HEK293 (cell line): ENCODE measurements at regions not wholly inside any gene's neighbourhood (a gene's known extent, or its start where the extent isn't known, plus 50 kb on each side); places are given as distances from the start of the nearest gene placed in this dataset.

Experiments used
- SALL2 ChIP-seq: fragments of 450-650 bp; formaldehyde crosslinking; IDR thresholded peaks from 2 replicates; pipeline ENCODE4 v1.5.0; 2017; ENCODE audit warnings: missing biosample characterization, mild to moderate bottlenecking, missing genetic modification characterization, borderline replicate concordance
- ZNF548 ChIP-seq: fragments of 450-650 bp; formaldehyde crosslinking; IDR thresholded peaks from 2 replicates; pipeline ENCODE4 v1.5.1; 2016; ENCODE audit warnings: missing biosample characterization, missing genetic modification characterization
- ZSCAN30 ChIP-seq: fragments of 450-650 bp; IDR thresholded peaks from 2 replicates; pipeline ENCODE4 v1.5.1; 2018; ENCODE audit warnings: missing biosample characterization, mild to moderate bottlenecking, missing genetic modification characterization, moderate library complexity
- TF ChIP-seq, protein P1 (sequence below): fragments of 450-650 bp; formaldehyde crosslinking; IDR thresholded peaks from 2 replicates; pipeline ENCODE4 v1.5.1; 2016; ENCODE audit warnings: missing biosample characterization, missing genetic modification characterization

- TF ChIP-seq, protein P1, sequence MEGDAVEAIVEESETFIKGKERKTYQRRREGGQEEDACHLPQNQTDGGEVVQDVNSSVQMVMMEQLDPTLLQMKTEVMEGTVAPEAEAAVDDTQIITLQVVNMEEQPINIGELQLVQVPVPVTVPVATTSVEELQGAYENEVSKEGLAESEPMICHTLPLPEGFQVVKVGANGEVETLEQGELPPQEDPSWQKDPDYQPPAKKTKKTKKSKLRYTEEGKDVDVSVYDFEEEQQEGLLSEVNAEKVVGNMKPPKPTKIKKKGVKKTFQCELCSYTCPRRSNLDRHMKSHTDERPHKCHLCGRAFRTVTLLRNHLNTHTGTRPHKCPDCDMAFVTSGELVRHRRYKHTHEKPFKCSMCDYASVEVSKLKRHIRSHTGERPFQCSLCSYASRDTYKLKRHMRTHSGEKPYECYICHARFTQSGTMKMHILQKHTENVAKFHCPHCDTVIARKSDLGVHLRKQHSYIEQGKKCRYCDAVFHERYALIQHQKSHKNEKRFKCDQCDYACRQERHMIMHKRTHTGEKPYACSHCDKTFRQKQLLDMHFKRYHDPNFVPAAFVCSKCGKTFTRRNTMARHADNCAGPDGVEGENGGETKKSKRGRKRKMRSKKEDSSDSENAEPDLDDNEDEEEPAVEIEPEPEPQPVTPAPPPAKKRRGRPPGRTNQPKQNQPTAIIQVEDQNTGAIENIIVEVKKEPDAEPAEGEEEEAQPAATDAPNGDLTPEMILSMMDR (tag by site-specific recombination), result no peak
- TF ChIP-seq ZSCAN30 (tag by site-specific recombination) (no peak), SALL2 (no peak), ZNF548 (no peak)
Measured at GRCh38 chr16:86110134-86110533, 211.2 kb downstream of the IRF8 start.
